K562 (cell line): ENCODE measurements at regions not wholly inside any gene's neighbourhood (a gene's known extent, or its start where the extent isn't known, plus 50 kb on each side); places are given as distances from the start of the nearest gene placed in this dataset.
A peak's percentile ranks its signal among the peaks of the same experiment; 100 is the strongest.

Source experiments
- ETV5 ChIP-seq: sonication (generic); formaldehyde crosslinking; IDR thresholded peaks from 2 replicates; pipeline ENCODE4 v1.4.0; 2020; ENCODE audit warnings: low read depth, mild to moderate bottlenecking, missing genetic modification reagents
- HSF4 ChIP-seq: fragments of 250-450 bp; sonication (Bioruptor Pico); IDR thresholded peaks from 2 replicates; pipeline ENCODE4 v2.1.2; 2022; ENCODE audit warnings: mild to moderate bottlenecking, moderate library complexity, borderline replicate concordance
- MED1 ChIP-seq: sonication (generic); formaldehyde crosslinking; IDR thresholded peaks from 2 replicates; pipeline ENCODE4 v1.8.1; 2023; ENCODE audit warnings: missing genetic modification reagents, borderline replicate concordance
- NCOA6 ChIP-seq: fragments of 450-650 bp; IDR thresholded peaks from 2 replicates; pipeline ENCODE4 v1.6.1; 2017; ENCODE audit warnings: mild to moderate bottlenecking
- NR2C2 ChIP-seq, 2 experiments: fragments of 200-800 bp in 1 of 2; sonication (Bioruptor generic) in 1 of 2; sonication (generic) in 1 of 2; formaldehyde crosslinking in 1 of 2; IDR thresholded peaks; 2 replicates each; pipeline versions ENCODE4 v1.6.1 to v1.8.0; 2016 to 2022; ENCODE audit warnings: mild to moderate bottlenecking in 1 of 2, missing compliant biosample characterization in 1 of 2, missing genetic modification characterization in 1 of 2, missing genetic modification reagents in 1 of 2
- PHF20 ChIP-seq: fragments of 450-650 bp; IDR thresholded peaks from 2 replicates; pipeline ENCODE4 v1.6.1; 2018; ENCODE audit not compliant: partially characterized antibody
- TOE1 ChIP-seq, 2 experiments: fragments of 450-650 bp in 1 of 2; sonication (generic) in 1 of 2; formaldehyde crosslinking in 1 of 2; IDR thresholded peaks; 2 replicates each; pipeline versions ENCODE4 v1.7.1 to v1.8.0; 2016 to 2022; ENCODE audit warnings: borderline replicate concordance in 2 of 2, mild to moderate bottlenecking in 2 of 2, antibody characterized with exemption in 1 of 2, inconsistent platforms in 1 of 2, low read depth in 1 of 2, missing genetic modification reagents in 1 of 2, moderate library complexity in 1 of 2
- ZNF174 ChIP-seq: fragments of 250-450 bp; sonication (Bioruptor Pico); IDR thresholded peaks from 2 replicates; pipeline ENCODE4 v1.4.0; 2020; ENCODE audit warnings: mild to moderate bottlenecking
- ZNF316 ChIP-seq: fragments of 450-650 bp; IDR thresholded peaks from 2 replicates; pipeline ENCODE4 v1.6.1; 2016
- TF ChIP-seq, protein P1 (sequence below): fragments of 250-450 bp; sonication (Bioruptor Pico); IDR thresholded peaks from 2 replicates; pipeline ENCODE4 v1.5.0; 2021
- TF ChIP-seq, protein P2 (sequence below): fragments of 200-800 bp; sonication (Bioruptor generic); IDR thresholded peaks from 2 replicates; pipeline ENCODE4 v1.6.1; 2016; ENCODE audit warnings: missing genetic modification characterization, missing compliant biosample characterization
- TF ChIP-seq, protein P3 (sequence below): IDR thresholded peaks from 2 replicates; pipeline ENCODE4 v1.6.1; 2011; ENCODE audit warnings: borderline replicate concordance, low read depth, mild to moderate bottlenecking, moderate library complexity, low read length; ENCODE audit not compliant: insufficient read depth, poor library complexity, severe bottlenecking
- TF ChIP-seq, protein P4 (sequence below): fragments of 250-450 bp; sonication (Bioruptor Pico); IDR thresholded peaks from 2 replicates; pipeline ENCODE4 v1.4.0; 2020; ENCODE audit warnings: mild to moderate bottlenecking, moderate library complexity
- TF ChIP-seq, protein P5 (sequence below): fragments of 250-450 bp; sonication (Bioruptor Pico); IDR thresholded peaks from 2 replicates; pipeline ENCODE4 v1.6.1; 2021; ENCODE audit warnings: mild to moderate bottlenecking

DNA sequence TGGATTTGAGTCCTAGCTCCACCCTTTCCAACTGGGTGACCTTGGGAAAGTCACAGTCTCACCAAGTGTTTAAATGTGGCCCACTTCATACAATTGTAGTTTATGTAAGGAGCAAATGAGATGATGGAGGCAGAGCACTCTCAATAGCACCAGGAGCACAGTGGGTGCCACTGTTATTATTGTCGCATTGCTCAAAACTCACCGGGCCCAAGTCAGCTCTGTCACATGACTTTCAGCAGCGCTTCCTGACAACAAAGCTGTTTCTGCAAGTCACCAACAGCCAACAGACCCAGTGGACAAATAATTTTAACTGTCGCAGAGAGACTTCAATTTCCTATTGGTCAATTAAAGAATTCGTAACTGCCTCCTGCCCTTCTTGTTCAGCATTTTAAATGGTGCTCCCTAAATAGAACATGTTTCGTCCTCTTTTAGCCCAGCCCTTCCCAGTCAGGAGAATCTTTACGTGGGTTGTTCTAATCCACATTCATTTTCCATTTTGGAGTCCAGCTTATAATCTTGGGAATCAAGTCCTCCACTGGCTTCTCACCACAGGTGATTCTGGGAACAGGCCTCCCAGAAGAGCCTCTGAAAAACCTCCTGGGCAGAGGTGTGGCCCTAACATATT, 415.6 kb upstream of the NPVF start (continued):
- TF ChIP-seq HSF4 (CRISPR knock-in tag), result no peak
- TF ChIP-seq, protein P1, sequence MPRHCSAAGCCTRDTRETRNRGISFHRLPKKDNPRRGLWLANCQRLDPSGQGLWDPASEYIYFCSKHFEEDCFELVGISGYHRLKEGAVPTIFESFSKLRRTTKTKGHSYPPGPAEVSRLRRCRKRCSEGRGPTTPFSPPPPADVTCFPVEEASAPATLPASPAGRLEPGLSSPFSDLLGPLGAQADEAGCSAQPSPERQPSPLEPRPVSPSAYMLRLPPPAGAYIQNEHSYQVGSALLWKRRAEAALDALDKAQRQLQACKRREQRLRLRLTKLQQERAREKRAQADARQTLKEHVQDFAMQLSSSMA, result no peak
- TF ChIP-seq, protein P2, sequence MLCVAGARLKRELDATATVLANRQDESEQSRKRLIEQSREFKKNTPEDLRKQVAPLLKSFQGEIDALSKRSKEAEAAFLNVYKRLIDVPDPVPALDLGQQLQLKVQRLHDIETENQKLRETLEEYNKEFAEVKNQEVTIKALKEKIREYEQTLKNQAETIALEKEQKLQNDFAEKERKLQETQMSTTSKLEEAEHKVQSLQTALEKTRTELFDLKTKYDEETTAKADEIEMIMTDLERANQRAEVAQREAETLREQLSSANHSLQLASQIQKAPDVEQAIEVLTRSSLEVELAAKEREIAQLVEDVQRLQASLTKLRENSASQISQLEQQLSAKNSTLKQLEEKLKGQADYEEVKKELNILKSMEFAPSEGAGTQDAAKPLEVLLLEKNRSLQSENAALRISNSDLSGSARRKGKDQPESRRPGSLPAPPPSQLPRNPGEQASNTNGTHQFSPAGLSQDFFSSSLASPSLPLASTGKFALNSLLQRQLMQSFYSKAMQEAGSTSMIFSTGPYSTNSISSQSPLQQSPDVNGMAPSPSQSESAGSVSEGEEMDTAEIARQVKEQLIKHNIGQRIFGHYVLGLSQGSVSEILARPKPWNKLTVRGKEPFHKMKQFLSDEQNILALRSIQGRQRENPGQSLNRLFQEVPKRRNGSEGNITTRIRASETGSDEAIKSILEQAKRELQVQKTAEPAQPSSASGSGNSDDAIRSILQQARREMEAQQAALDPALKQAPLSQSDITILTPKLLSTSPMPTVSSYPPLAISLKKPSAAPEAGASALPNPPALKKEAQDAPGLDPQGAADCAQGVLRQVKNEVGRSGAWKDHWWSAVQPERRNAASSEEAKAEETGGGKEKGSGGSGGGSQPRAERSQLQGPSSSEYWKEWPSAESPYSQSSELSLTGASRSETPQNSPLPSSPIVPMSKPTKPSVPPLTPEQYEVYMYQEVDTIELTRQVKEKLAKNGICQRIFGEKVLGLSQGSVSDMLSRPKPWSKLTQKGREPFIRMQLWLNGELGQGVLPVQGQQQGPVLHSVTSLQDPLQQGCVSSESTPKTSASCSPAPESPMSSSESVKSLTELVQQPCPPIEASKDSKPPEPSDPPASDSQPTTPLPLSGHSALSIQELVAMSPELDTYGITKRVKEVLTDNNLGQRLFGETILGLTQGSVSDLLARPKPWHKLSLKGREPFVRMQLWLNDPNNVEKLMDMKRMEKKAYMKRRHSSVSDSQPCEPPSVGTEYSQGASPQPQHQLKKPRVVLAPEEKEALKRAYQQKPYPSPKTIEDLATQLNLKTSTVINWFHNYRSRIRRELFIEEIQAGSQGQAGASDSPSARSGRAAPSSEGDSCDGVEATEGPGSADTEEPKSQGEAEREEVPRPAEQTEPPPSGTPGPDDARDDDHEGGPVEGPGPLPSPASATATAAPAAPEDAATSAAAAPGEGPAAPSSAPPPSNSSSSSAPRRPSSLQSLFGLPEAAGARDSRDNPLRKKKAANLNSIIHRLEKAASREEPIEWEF, result 0 out of 2 replicates have a peak, but pooled peaks have one; percentile 17
- TF ChIP-seq, protein P3, sequence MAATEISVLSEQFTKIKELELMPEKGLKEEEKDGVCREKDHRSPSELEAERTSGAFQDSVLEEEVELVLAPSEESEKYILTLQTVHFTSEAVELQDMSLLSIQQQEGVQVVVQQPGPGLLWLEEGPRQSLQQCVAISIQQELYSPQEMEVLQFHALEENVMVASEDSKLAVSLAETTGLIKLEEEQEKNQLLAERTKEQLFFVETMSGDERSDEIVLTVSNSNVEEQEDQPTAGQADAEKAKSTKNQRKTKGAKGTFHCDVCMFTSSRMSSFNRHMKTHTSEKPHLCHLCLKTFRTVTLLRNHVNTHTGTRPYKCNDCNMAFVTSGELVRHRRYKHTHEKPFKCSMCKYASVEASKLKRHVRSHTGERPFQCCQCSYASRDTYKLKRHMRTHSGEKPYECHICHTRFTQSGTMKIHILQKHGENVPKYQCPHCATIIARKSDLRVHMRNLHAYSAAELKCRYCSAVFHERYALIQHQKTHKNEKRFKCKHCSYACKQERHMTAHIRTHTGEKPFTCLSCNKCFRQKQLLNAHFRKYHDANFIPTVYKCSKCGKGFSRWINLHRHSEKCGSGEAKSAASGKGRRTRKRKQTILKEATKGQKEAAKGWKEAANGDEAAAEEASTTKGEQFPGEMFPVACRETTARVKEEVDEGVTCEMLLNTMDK, result no peak
- TF ChIP-seq ETV5 (CRISPR knock-in tag), result no peak
- peak; percentile 66 for TF ChIP-seq ZNF316
- TF ChIP-seq, protein P4, sequence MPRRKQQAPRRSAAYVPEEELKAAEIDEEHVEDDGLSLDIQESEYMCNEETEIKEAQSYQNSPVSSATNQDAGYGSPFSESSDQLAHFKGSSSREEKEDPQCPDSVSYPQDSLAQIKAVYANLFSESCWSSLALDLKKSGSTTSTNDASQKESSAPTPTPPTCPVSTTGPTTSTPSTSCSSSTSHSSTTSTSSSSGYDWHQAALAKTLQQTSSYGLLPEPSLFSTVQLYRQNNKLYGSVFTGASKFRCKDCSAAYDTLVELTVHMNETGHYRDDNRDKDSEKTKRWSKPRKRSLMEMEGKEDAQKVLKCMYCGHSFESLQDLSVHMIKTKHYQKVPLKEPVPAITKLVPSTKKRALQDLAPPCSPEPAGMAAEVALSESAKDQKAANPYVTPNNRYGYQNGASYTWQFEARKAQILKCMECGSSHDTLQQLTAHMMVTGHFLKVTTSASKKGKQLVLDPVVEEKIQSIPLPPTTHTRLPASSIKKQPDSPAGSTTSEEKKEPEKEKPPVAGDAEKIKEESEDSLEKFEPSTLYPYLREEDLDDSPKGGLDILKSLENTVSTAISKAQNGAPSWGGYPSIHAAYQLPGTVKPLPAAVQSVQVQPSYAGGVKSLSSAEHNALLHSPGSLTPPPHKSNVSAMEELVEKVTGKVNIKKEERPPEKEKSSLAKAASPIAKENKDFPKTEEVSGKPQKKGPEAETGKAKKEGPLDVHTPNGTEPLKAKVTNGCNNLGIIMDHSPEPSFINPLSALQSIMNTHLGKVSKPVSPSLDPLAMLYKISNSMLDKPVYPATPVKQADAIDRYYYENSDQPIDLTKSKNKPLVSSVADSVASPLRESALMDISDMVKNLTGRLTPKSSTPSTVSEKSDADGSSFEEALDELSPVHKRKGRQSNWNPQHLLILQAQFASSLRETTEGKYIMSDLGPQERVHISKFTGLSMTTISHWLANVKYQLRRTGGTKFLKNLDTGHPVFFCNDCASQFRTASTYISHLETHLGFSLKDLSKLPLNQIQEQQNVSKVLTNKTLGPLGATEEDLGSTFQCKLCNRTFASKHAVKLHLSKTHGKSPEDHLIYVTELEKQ, result no peak
- no peak for TF ChIP-seq NR2C2 (CRISPR knock-in tag; IDR thresholded peaks at IDR 0.05)
- TF ChIP-seq NR2C2 (tag; IDR thresholded peaks at IDR 0.05), result peak; percentile 31; the same call in 1 of the 2 replicates
- TF ChIP-seq PHF20, result no peak
- TF ChIP-seq, protein P5, sequence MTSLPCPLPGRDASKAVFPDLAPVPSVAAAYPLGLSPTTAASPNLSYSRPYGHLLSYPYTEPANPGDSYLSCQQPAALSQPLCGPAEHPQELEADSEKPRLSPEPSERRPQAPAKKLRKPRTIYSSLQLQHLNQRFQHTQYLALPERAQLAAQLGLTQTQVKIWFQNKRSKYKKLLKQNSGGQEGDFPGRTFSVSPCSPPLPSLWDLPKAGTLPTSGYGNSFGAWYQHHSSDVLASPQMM (CRISPR knock-in tag), result no peak
- TF ChIP-seq TOE1 (IDR thresholded peaks at IDR 0.05; ENCODE audit: borderline replicate concordance), result peak; percentile 44; the same call in 1 of the 2 replicates
- no peak for TF ChIP-seq TOE1 (CRISPR knock-in tag; IDR thresholded peaks at IDR 0.05; ENCODE audit: borderline replicate concordance, low read depth)
- no peak for TF ChIP-seq ZNF174 (CRISPR knock-in tag)
- no peak for TF ChIP-seq NCOA6
- TF ChIP-seq MED1, result no peak
